H1 (cell line): ENCODE measurements at regions not wholly inside any gene's neighbourhood (a gene's known extent, or its start where the extent isn't known, plus 50 kb on each side); places are given as distances from the start of the nearest gene placed in this dataset.
"Not testable (repeated sequence)": the region's sequence is repeated elsewhere in the genome, so short reads cannot be mapped to it uniquely, and the experiment has no call there.

ENCODE experiments used
- CTCF ChIA-PET: fragments of 300-600 bp; sonication (Branson Sonifier 250); formaldehyde crosslinking; loops from one replicate; lab custom pipeline; 2021; ENCODE audit not compliant: partially characterized antibody; lab: Charles Lee
- POLR2A ChIA-PET: fragments of 300-600 bp; sonication (Branson Sonifier 250); formaldehyde crosslinking; loops from one replicate; lab custom pipeline; 2021; ENCODE audit warnings: inconsistent platforms; ENCODE audit not compliant: partially characterized antibody; lab: Charles Lee
- DNase-seq, 2 experiments: peaks; one replicate each; pipeline versions ENCODE4 v3.0.0 to v3.0.0-alpha.2; 2010 to 2022; ENCODE audit warnings: low spot score in 2 of 2, low read depth in 1 of 2, mixed read lengths in 1 of 2
- FAIRE-seq: peaks from 2 replicates; lab custom pipeline; 2011; peaks lifted over from hg19 to GRCh38; lab: Jason Lieb, UNC
- H2AFZ ChIP-seq: 2 replicates; pipeline ENCODE4 v1.8.1; 2012; ENCODE audit warnings: low read length, inconsistent platforms
- H2AK5ac ChIP-seq: 2 replicates; pipeline ENCODE4 v1.6.1; 2013; ENCODE audit warnings: low read depth, low read length
- H2BK120ac ChIP-seq: replicated peaks from 2 replicates; pipeline ENCODE3; 2013; ENCODE audit warnings: low read depth, low read length, inconsistent platforms
- H2BK12ac ChIP-seq: 2 replicates; pipeline ENCODE4 v1.6.1; 2013; ENCODE audit warnings: low read depth, low read length
- H2BK15ac ChIP-seq: 2 replicates; pipeline ENCODE4 v1.6.1; 2013; ENCODE audit warnings: low read length
- H2BK20ac ChIP-seq: 2 replicates; pipeline ENCODE4 v1.6.1; 2013; ENCODE audit warnings: low read length
- H2BK5ac ChIP-seq: 2 replicates; pipeline ENCODE4 v1.6.1; 2013; ENCODE audit warnings: low read depth, low read length
- H3K14ac ChIP-seq: 2 replicates; pipeline ENCODE4 v1.6.1; 2013; ENCODE audit warnings: inconsistent platforms; ENCODE audit not compliant: insufficient read length
- H3K18ac ChIP-seq: 2 replicates; pipeline ENCODE4 v1.6.1; 2013; ENCODE audit warnings: low read length; ENCODE audit errors: extremely low read depth
- H3K23ac ChIP-seq: 2 replicates; pipeline ENCODE4 v1.6.1; 2013; ENCODE audit warnings: inconsistent platforms; ENCODE audit not compliant: insufficient read length
- H3K23me2 ChIP-seq: 2 replicates; pipeline ENCODE4 v1.6.1; 2013; ENCODE audit warnings: low read depth, low read length
- H3K27ac ChIP-seq: 2 replicates; pipeline ENCODE4 v1.6.1; 2011; ENCODE audit warnings: low read depth, low read length, inconsistent platforms
- H3K27me3 ChIP-seq, 4 experiments: replicated peaks in 1 of 4; 1 replicate in 1 of 4; 2 replicates in 3 of 4; pipeline versions ENCODE4 v1.6.1 to v1.8.1; 2011 to 2013; ENCODE audit warnings: low read length in 3 of 4, mild to moderate bottlenecking in 3 of 4, inconsistent platforms in 2 of 4, mixed read lengths in 2 of 4, moderate library complexity in 1 of 4; ENCODE audit not compliant: control insufficient read depth in 3 of 4, insufficient read depth in 3 of 4; ENCODE audit errors: extremely low read depth in 1 of 4
- H3K36me3 ChIP-seq, 4 experiments: 2 replicates each; pipeline versions ENCODE4 v1.6.1 to v1.8.1; 2011 to 2013; ENCODE audit warnings: mild to moderate bottlenecking in 4 of 4, low read length in 3 of 4, moderate library complexity in 2 of 4, control low read depth in 1 of 4, inconsistent platforms in 1 of 4; ENCODE audit not compliant: insufficient read depth in 4 of 4, control insufficient read depth in 2 of 4
- H3K4ac ChIP-seq: replicated peaks from 2 replicates; pipeline ENCODE3; 2013; ENCODE audit warnings: low read length, low read depth, mixed read lengths, inconsistent platforms; ENCODE audit not compliant: insufficient read length
- H3K4me1 ChIP-seq, 4 experiments: replicated peaks in 1 of 4; 1 replicate in 1 of 4; 2 replicates in 3 of 4; pipeline versions ENCODE4 v1.6.1 to v1.8.1; 2011 to 2013; ENCODE audit warnings: low read length in 3 of 4, inconsistent platforms in 2 of 4, mixed read lengths in 1 of 4; ENCODE audit not compliant: insufficient read depth in 4 of 4, control insufficient read depth in 3 of 4
- H3K4me2 ChIP-seq, 2 experiments: 2 replicates each; pipeline versions ENCODE4 v1.6.1 to v1.8.1; 2011 to 2013; ENCODE audit warnings: low read depth in 2 of 2, low read length in 2 of 2, control low read depth in 1 of 2, inconsistent platforms in 1 of 2, mild to moderate bottlenecking in 1 of 2; ENCODE audit not compliant: insufficient read depth in 1 of 2
- H3K4me3 ChIP-seq, 4 experiments: fragments of 200-600, 300-600 bp in 1 of 4; sonication (generic), shearing (Covaris generic), sonication (Bioruptor Twin) in 1 of 4; 2 replicates each; pipeline versions ENCODE4 v1.5.1 to v1.8.1; 2011 to 2016; ENCODE audit warnings: low read length in 4 of 4, low read depth in 3 of 4, control low read depth in 2 of 4, inconsistent platforms in 2 of 4, mild to moderate bottlenecking in 2 of 4, mixed read lengths in 1 of 4, moderate library complexity in 1 of 4; ENCODE audit not compliant: insufficient read depth in 2 of 4; ENCODE audit errors: extremely low read depth in 1 of 4
- H3K56ac ChIP-seq: replicated peaks from 2 replicates; pipeline ENCODE3; 2013; ENCODE audit warnings: low read depth, mild to moderate bottlenecking, mixed read lengths, low read length, inconsistent platforms; ENCODE audit not compliant: insufficient read length
- H3K79me1 ChIP-seq: 2 replicates; pipeline ENCODE4 v1.6.1; 2013; ENCODE audit warnings: low read depth, low read length, control low read depth
- H3K79me2 ChIP-seq, 2 experiments: 2 replicates each; pipeline versions ENCODE4 v1.6.1 to v1.8.1; 2012 to 2013; ENCODE audit warnings: low read length in 2 of 2, mild to moderate bottlenecking in 2 of 2, inconsistent platforms in 1 of 2; ENCODE audit not compliant: insufficient read depth in 2 of 2, control insufficient read depth in 1 of 2
- H3K9ac ChIP-seq, 4 experiments: replicated peaks in 1 of 4; 1 replicate in 1 of 4; 2 replicates in 3 of 4; pipeline versions ENCODE4 v1.6.1 to v1.8.1; 2011 to 2013; ENCODE audit warnings: low read depth in 3 of 4, low read length in 3 of 4, control low read depth in 2 of 4, mild to moderate bottlenecking in 2 of 4, moderate library complexity in 2 of 4, inconsistent platforms in 1 of 4; ENCODE audit errors: extremely low read depth in 1 of 4
- H3K9me3 ChIP-seq, 2 experiments: 2 replicates each; pipeline versions ENCODE4 v1.6.1 to v1.8.1; 2012 to 2013; ENCODE audit warnings: mild to moderate bottlenecking in 2 of 2, moderate library complexity in 2 of 2, control low read depth in 1 of 2, inconsistent platforms in 1 of 2, low read depth in 1 of 2, low read length in 1 of 2, mixed read lengths in 1 of 2; ENCODE audit not compliant: insufficient read depth in 2 of 2
- H4K20me1 ChIP-seq, 2 experiments: replicated peaks in 1 of 2; 2 replicates each; pipeline versions ENCODE3 to v1.8.1; 2011 to 2013; ENCODE audit warnings: inconsistent platforms in 2 of 2, low read length in 2 of 2, mild to moderate bottlenecking in 1 of 2; ENCODE audit not compliant: insufficient read depth in 2 of 2, control insufficient read depth in 1 of 2
- H4K5ac ChIP-seq: 2 replicates; pipeline ENCODE4 v1.6.1; 2013; ENCODE audit warnings: low read length, low read depth, mixed read lengths, inconsistent platforms; ENCODE audit not compliant: insufficient read length
- H4K8ac ChIP-seq: 2 replicates; pipeline ENCODE4 v1.8.0; 2013; ENCODE audit warnings: mild to moderate bottlenecking, moderate library complexity, low read length, inconsistent platforms; ENCODE audit not compliant: insufficient read depth; ENCODE audit errors: extremely low read depth
- H4K91ac ChIP-seq: replicated peaks from 2 replicates; pipeline ENCODE3; 2013; ENCODE audit warnings: low read length, mixed read lengths, inconsistent platforms; ENCODE audit not compliant: insufficient read length
- WGBS, 2 experiments: shearing (Covaris generic) in 1 of 2; methylation state at CpG; one replicate each; pipeline versions ENCODE4 v1.1.6 to v1.1.7; 2013 to 2015; ENCODE audit warnings: low lambda C conversion rate in 2 of 2, mixed read lengths in 2 of 2, inconsistent platforms in 1 of 2, low coverage in 1 of 2, missing lambda C conversion rate in 1 of 2; ENCODE audit not compliant: insufficient replicate concordance in 2 of 2, insufficient coverage in 1 of 2, insufficient read length in 1 of 2; ENCODE audit errors: extremely low coverage in 1 of 2, missing lambda C conversion rate in 1 of 2; 5-methylcytosine and 5-hydroxymethylcytosine counted together

- H3K4me1 ChIP-seq, POLR2A ChIA-PET, H3K56ac ChIP-seq, H3K36me3 ChIP-seq, H4K8ac ChIP-seq, H3K9ac ChIP-seq, H2BK12ac ChIP-seq, H2BK20ac ChIP-seq, H2BK120ac ChIP-seq, H3K27me3 ChIP-seq, FAIRE-seq, H3K18ac ChIP-seq, H2AK5ac ChIP-seq, H4K5ac ChIP-seq, H4K20me1 ChIP-seq, H3K4ac ChIP-seq, H3K4me2 ChIP-seq, H3K23me2 ChIP-seq, H3K23ac ChIP-seq, H3K27ac ChIP-seq, H3K14ac ChIP-seq, H4K91ac ChIP-seq, H2BK5ac ChIP-seq, H3K4me3 ChIP-seq, H3K9me3 ChIP-seq, CTCF ChIA-PET, H2AFZ ChIP-seq, H3K79me2 ChIP-seq, H3K79me1 ChIP-seq, H2BK15ac ChIP-seq, DNase-seq: not testable (repeated sequence)
- 91% methylated on average over 12 of the region's 12 CpGs; no CpG with 5 or more reads in 1 of the 2 experiments for WGBS, 2 experiments
Measured at GRCh38 chr13:90514712-90515111, 832.8 kb upstream of the MIR17HG start.
